Osteoblast (primary cell): ENCODE measurements at regions not wholly inside any gene's neighbourhood (a gene's known extent, or its start where the extent isn't known, plus 50 kb on each side); places are given as distances from the start of the nearest gene placed in this dataset.

Experiments used
- DNase-seq: peaks from one replicate; pipeline ENCODE4 v3.0.0; 2011; ENCODE audit warnings: low spot score, mixed read lengths; ENCODE audit not compliant: insufficient read length; ENCODE audit errors: missing footprints
- H2AFZ ChIP-seq: 2 replicates; pipeline ENCODE4 v1.6.0; 2011; ENCODE audit warnings: mild to moderate bottlenecking, low read length
- H3K27ac ChIP-seq: 2 replicates; pipeline ENCODE4 v1.5.1; 2011; ENCODE audit warnings: mild to moderate bottlenecking, low read depth, low read length, moderate library complexity
- H3K27me3 ChIP-seq: 2 replicates; pipeline ENCODE4 v1.6.0; 2012; ENCODE audit warnings: mild to moderate bottlenecking, control low read depth, inconsistent platforms, low read length, moderate library complexity; ENCODE audit not compliant: insufficient read depth
- H3K36me3 ChIP-seq: 2 replicates; pipeline ENCODE4 v1.5.1; 2011; ENCODE audit warnings: mild to moderate bottlenecking, low read length, control low read depth, moderate library complexity; ENCODE audit not compliant: insufficient read depth
- H3K4me1 ChIP-seq: 2 replicates; pipeline ENCODE4 v1.5.1; 2011; ENCODE audit warnings: mild to moderate bottlenecking, low read length, control low read depth, moderate library complexity; ENCODE audit not compliant: insufficient read depth
- H3K4me2 ChIP-seq: 2 replicates; pipeline ENCODE4 v1.6.0; 2011; ENCODE audit warnings: mild to moderate bottlenecking, low read length; ENCODE audit not compliant: insufficient read depth
- H3K4me3 ChIP-seq: fragments of 200-600 bp; sonication (generic); 3 replicates; pipeline ENCODE4 v1.5.1; 2012; ENCODE audit warnings: mild to moderate bottlenecking, low read length, inconsistent platforms; ENCODE audit not compliant: insufficient read depth
- H3K79me2 ChIP-seq: 2 replicates; pipeline ENCODE4 v1.6.0; 2012; ENCODE audit warnings: mild to moderate bottlenecking, low read length, control low read depth, inconsistent platforms; ENCODE audit not compliant: insufficient read depth
- H3K9me3 ChIP-seq: 2 replicates; pipeline ENCODE4 v1.5.1; 2011; ENCODE audit warnings: low read depth, low read length, control low read depth
- H4K20me1 ChIP-seq: 2 replicates; pipeline ENCODE4 v1.6.0; 2012; ENCODE audit warnings: mild to moderate bottlenecking, low read length, control low read depth; ENCODE audit not compliant: insufficient read depth
- TF ChIP-seq, protein P1 (sequence below): IDR thresholded peaks from 2 replicates; pipeline ENCODE4 v1.5.1; 2011; ENCODE audit warnings: mild to moderate bottlenecking, low read depth, low read length, moderate library complexity; ENCODE audit errors: extremely low read depth

DNA sequence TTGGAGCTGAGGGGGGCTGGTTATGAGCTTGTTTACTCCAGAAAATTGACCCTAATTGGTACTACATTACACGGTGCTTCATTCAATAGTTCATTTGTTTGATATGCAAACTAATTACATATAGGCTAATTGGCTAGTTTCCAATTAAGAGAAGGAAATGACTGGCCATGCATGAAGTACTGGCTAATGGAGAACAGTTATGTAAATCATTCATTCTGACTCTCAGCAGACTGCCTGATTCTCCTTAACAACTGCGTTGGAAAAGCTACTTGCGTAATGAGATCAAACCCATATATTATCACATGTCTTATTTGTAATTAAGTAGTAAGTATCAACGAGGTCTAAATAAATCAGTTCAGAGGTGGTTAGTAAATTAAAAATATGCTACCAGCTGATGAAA is 81.8 kb upstream of the CTTNBP2 start:
- DNase-seq, result no peak

GRCh38 chr7:117960351-117960750 is 87.1 kb upstream of the CTTNBP2 start:
- Histone ChIP-seq H3K4me2 (no peak overlapping the region), H2AFZ (no peak overlapping the region), H3K36me3 (no peaks in the 10 kb centered on the region), H4K20me1 (no peaks in the 10 kb centered on the region), H3K4me3 (no peak overlapping the region), H3K4me1 (no peaks in the 10 kb centered on the region), H3K79me2 (no peaks in the 10 kb centered on the region), H3K9me3 (no peaks in the 10 kb centered on the region), H3K27me3 (no peaks in the 10 kb centered on the region), H3K27ac (no peak overlapping the region)
- no peak for DNase-seq
- TF ChIP-seq, protein P1, sequence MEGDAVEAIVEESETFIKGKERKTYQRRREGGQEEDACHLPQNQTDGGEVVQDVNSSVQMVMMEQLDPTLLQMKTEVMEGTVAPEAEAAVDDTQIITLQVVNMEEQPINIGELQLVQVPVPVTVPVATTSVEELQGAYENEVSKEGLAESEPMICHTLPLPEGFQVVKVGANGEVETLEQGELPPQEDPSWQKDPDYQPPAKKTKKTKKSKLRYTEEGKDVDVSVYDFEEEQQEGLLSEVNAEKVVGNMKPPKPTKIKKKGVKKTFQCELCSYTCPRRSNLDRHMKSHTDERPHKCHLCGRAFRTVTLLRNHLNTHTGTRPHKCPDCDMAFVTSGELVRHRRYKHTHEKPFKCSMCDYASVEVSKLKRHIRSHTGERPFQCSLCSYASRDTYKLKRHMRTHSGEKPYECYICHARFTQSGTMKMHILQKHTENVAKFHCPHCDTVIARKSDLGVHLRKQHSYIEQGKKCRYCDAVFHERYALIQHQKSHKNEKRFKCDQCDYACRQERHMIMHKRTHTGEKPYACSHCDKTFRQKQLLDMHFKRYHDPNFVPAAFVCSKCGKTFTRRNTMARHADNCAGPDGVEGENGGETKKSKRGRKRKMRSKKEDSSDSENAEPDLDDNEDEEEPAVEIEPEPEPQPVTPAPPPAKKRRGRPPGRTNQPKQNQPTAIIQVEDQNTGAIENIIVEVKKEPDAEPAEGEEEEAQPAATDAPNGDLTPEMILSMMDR, result no peak

More for the DNA sequence above, 81.8 kb upstream of the CTTNBP2 start:
- TF ChIP-seq, protein P1, result no peak
- Histone ChIP-seq H3K4me1 (no peaks in the 10 kb centered on the region), H3K79me2 (no peaks in the 10 kb centered on the region), H3K4me2 (no peak overlapping the region), H3K9me3 (no peaks in the 10 kb centered on the region), H3K27ac (no peak overlapping the region), H4K20me1 (no peaks in the 10 kb centered on the region), H3K4me3 (no peak overlapping the region), H3K27me3 (no peaks in the 10 kb centered on the region), H3K36me3 (no peaks in the 10 kb centered on the region), H2AFZ (no peak overlapping the region)

GRCh38 chr7:117961235-117961634 is 88.0 kb upstream of the CTTNBP2 start:
- no peak overlapping the region for H2AFZ ChIP-seq
- no peak for DNase-seq
- no peak overlapping the region for H3K4me2 ChIP-seq
- no peaks in the 10 kb centered on the region for H3K4me1 ChIP-seq
- H4K20me1 ChIP-seq, result no peaks in the 10 kb centered on the region
- TF ChIP-seq, protein P1, result no peak
- H3K27me3 ChIP-seq, result no peaks in the 10 kb centered on the region
- H3K79me2 ChIP-seq, result no peaks in the 10 kb centered on the region
- no peak overlapping the region for H3K27ac ChIP-seq
- H3K4me3 ChIP-seq, result no peak overlapping the region
- H3K36me3 ChIP-seq, result no peaks in the 10 kb centered on the region
- no peaks in the 10 kb centered on the region for H3K9me3 ChIP-seq

DNA sequence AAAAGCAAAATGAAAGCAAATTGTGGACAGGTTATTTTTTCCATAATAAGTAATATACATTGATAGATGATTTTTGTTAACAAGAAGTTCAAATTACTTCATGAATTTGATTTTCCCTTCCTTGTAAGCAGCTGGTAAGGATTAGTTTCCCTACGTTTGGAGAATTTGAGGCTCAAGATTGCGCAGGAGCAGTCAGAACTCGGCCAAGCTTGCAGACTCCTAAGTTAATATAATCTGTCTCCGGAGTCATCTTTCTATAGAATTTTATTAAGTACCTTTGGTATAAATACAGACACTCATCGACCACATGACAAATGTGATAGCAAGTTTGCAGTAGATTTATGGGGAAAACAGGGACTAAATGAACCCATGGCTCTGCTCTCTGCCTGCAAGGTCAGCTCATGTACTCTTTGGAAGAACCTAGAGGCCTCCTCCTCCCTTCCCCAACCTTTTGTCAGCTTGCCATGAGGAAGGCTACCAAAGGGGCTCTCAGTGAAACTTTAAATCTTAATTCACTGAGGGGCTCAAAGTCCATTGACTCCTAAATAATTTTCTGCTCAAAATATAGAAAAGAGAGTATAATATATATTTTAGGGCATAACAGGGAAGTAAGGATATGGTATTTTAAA is 89.2 kb upstream of the CTTNBP2 start:
- TF ChIP-seq, protein P1, result no peak
- no peak overlapping the region for H3K4me3 ChIP-seq
- no peaks in the 10 kb centered on the region for H3K4me1 ChIP-seq
- no peaks in the 10 kb centered on the region for H3K36me3 ChIP-seq
- no peaks in the 10 kb centered on the region for H3K79me2 ChIP-seq
- H2AFZ ChIP-seq, result no peak overlapping the region
- H4K20me1 ChIP-seq, result no peaks in the 10 kb centered on the region
- no peaks in the 10 kb centered on the region for H3K27me3 ChIP-seq
- no peak overlapping the region for H3K4me2 ChIP-seq
- DNase-seq, result no peak
- H3K9me3 ChIP-seq, result no peaks in the 10 kb centered on the region
- no peak overlapping the region for H3K27ac ChIP-seq
